SK-N-SH (cell line): ENCODE measurements at regions not wholly inside any gene's neighbourhood (a gene's known extent, or its start where the extent isn't known, plus 50 kb on each side); places are given as distances from the start of the nearest gene placed in this dataset.

Experiments used
- CTCF ChIA-PET: fragments of 300-600, 350-600 bp; formaldehyde crosslinking; extraction: SDS; loops from one replicate; lab custom pipeline; 2021; lab: Yijun Ruan, JAX
- POLR2A ChIA-PET: fragments of 350-600 bp; sonication (Branson Sonifier 250); formaldehyde crosslinking; extraction: SDS; loops from one replicate; lab custom pipeline; 2020; ENCODE audit warnings: antibody characterized with exemption, inconsistent platforms; lab: Yijun Ruan, JAX
- DNase-seq: peaks from one replicate; pipeline ENCODE4 v3.0.0; 2012
- H2AFZ ChIP-seq: fragments of 200-600 bp; sonication (generic); 2 replicates; pipeline ENCODE4 v1.8.1; 2016; ENCODE audit warnings: antibody characterized with exemption, mild to moderate bottlenecking, low read depth
- H3F3A ChIP-seq: fragments of 200-600 bp; sonication (generic); replicated peaks from 2 replicates; pipeline ENCODE3; 2016; ENCODE audit warnings: antibody characterized with exemption, mild to moderate bottlenecking; ENCODE audit not compliant: insufficient read depth
- H3K27ac ChIP-seq, 2 experiments: fragments of 200-500 bp in 1 of 2; fragments of 200-600 bp in 1 of 2; sonication (Bioruptor generic) in 1 of 2; sonication (generic), shearing (Covaris generic) in 1 of 2; 2 replicates each; pipeline versions ENCODE4 v1.5.1 to v1.6.1; 2014 to 2016; ENCODE audit warnings: low read depth in 2 of 2, inconsistent platforms in 1 of 2, low read length in 1 of 2, mild to moderate bottlenecking in 1 of 2, mixed read lengths in 1 of 2
- H3K27me3 ChIP-seq: fragments of 200-600 bp; sonication (generic), shearing (Covaris generic); 2 replicates; pipeline ENCODE4 v1.6.1; 2016; ENCODE audit warnings: mixed run types; ENCODE audit not compliant: insufficient read depth
- H3K36me3 ChIP-seq, 2 experiments: fragments of 200-500 bp in 1 of 2; fragments of 200-600 bp in 1 of 2; sonication (Bioruptor generic) in 1 of 2; sonication (generic) in 1 of 2; replicated peaks in 1 of 2; 2 replicates each; pipeline versions ENCODE3 to v1.5.1; 2014 to 2016; ENCODE audit warnings: low read length in 1 of 2, mild to moderate bottlenecking in 1 of 2; ENCODE audit not compliant: insufficient read depth in 2 of 2, control insufficient read depth in 1 of 2
- H3K4me1 ChIP-seq, 2 experiments: fragments of 200-500 bp in 1 of 2; fragments of 200-600 bp in 1 of 2; sonication (Bioruptor generic) in 1 of 2; sonication (generic), shearing (Covaris generic) in 1 of 2; 2 replicates each; pipeline versions ENCODE4 v1.5.1 to v1.6.1; 2014 to 2016; ENCODE audit warnings: low read depth in 1 of 2, low read length in 1 of 2, mixed run types in 1 of 2; ENCODE audit not compliant: insufficient read depth in 2 of 2, control insufficient read depth in 1 of 2
- H3K4me2 ChIP-seq: fragments of 200-600 bp; sonication (generic), shearing (Covaris generic); 2 replicates; pipeline ENCODE4 v1.6.1; 2017; ENCODE audit warnings: mixed run types
- H3K4me3 ChIP-seq, 2 experiments: fragments of 200-500 bp in 1 of 2; fragments of 200-600 bp in 1 of 2; sonication (Bioruptor generic) in 1 of 2; sonication (generic), shearing (Covaris generic) in 1 of 2; 2 replicates each; pipeline versions ENCODE4 v1.5.1 to v1.8.1; 2014 to 2016; ENCODE audit warnings: low read depth in 2 of 2, inconsistent platforms in 1 of 2, low read length in 1 of 2, mild to moderate bottlenecking in 1 of 2, mixed read lengths in 1 of 2, moderate library complexity in 1 of 2
- H3K79me2 ChIP-seq: fragments of 200-600 bp; sonication (generic); 2 replicates; pipeline ENCODE4 v1.8.1; 2017; ENCODE audit warnings: mild to moderate bottlenecking; ENCODE audit not compliant: insufficient read depth
- H3K9ac ChIP-seq: fragments of 200-600 bp; sonication (generic); 2 replicates; pipeline ENCODE4 v1.6.1; 2017; ENCODE audit warnings: mixed run types
- H3K9me2 ChIP-seq: fragments of 200-600 bp; sonication (generic); 2 replicates; pipeline ENCODE4 v1.6.1; 2017; ENCODE audit warnings: mixed run types
- H3K9me3 ChIP-seq: fragments of 200-600 bp; sonication (generic); 2 replicates; pipeline ENCODE4 v1.6.1; 2017; ENCODE audit warnings: mixed run types, mild to moderate bottlenecking, moderate library complexity
- H4K20me1 ChIP-seq: fragments of 200-600 bp; sonication (generic); 2 replicates; pipeline ENCODE4 v1.6.1; 2017; ENCODE audit warnings: mild to moderate bottlenecking, mixed run types; ENCODE audit not compliant: insufficient read depth
- CTCF ChIP-seq: fragments of 200-600 bp; sonication (generic); IDR thresholded peaks from 2 replicates; pipeline ENCODE4 v1.6.1; 2017; ENCODE audit warnings: antibody characterized with exemption, mild to moderate bottlenecking, moderate library complexity
- EP300 ChIP-seq, 2 experiments: IDR thresholded peaks; 2 replicates each; pipeline versions ENCODE4 v1.4.0 to v1.6.1; 2012; ENCODE audit warnings: borderline replicate concordance in 1 of 2, low read depth in 1 of 2, low read length in 1 of 2
- EZH2phosphoT487 ChIP-seq: fragments of 200-600 bp; sonication (generic); IDR thresholded peaks from 2 replicates; pipeline ENCODE4 v1.6.1; 2017; ENCODE audit warnings: low read depth, mixed run types, mild to moderate bottlenecking, antibody characterized with exemption, moderate library complexity, borderline replicate concordance
- FOSL2 ChIP-seq: IDR thresholded peaks from 2 replicates; pipeline ENCODE4 v1.4.0; 2012; ENCODE audit warnings: low read depth, mild to moderate bottlenecking, moderate library complexity, borderline replicate concordance
- GABPA ChIP-seq: IDR thresholded peaks from 2 replicates; pipeline ENCODE4 v1.4.0; 2012; ENCODE audit warnings: low read depth, mild to moderate bottlenecking
- GATA2 ChIP-seq: sonication (generic); formaldehyde crosslinking; IDR thresholded peaks from 2 replicates; pipeline ENCODE4 v1.5.0; 2020; ENCODE audit warnings: mild to moderate bottlenecking, missing genetic modification reagents
- MAX ChIP-seq: IDR thresholded peaks from 2 replicates; pipeline ENCODE4 v1.4.0; 2012; ENCODE audit warnings: low read depth
- NRF1 ChIP-seq: IDR thresholded peaks from 2 replicates; pipeline ENCODE4 v1.6.1; 2012; ENCODE audit warnings: low read depth, mild to moderate bottlenecking, low read length
- TAF1 ChIP-seq: IDR thresholded peaks from 2 replicates; pipeline ENCODE4 v1.6.1; 2012; ENCODE audit warnings: low read depth, mild to moderate bottlenecking, low read length, moderate library complexity, borderline replicate concordance
- TCF12 ChIP-seq: IDR thresholded peaks from 2 replicates; pipeline ENCODE4 v1.4.0; 2012
- USF2 ChIP-seq: fragments of 150-350 bp; IDR thresholded peaks from 2 replicates; pipeline ENCODE4 v1.6.1; 2017; ENCODE audit warnings: antibody characterized with exemption, low read length, low read depth, borderline replicate concordance
- WGBS: methylation state at CpG from one replicate; pipeline ENCODE4 v1.1.6; 2017; ENCODE audit warnings: low lambda C conversion rate; 5-methylcytosine and 5-hydroxymethylcytosine counted together

GRCh38 chr4:174086829-174087799, 196.4 kb downstream of the FBXO8 start:
- no peak overlapping the region for H3K4me3 ChIP-seq
- no peaks in the 10 kb centered on the region for H3K9me3 ChIP-seq
- H3K9ac ChIP-seq = no peak overlapping the region
- H3K9me2 ChIP-seq = no peaks in the 10 kb centered on the region
- POLR2A ChIA-PET = interaction anchor here (0.6 to 1.1 kb wide), 2 partner anchors 84 to 545 kb away, joined by 3 read pairs; no protein-coding TSS in a partner anchor
- no peak for TF ChIP-seq GABPA
- TF ChIP-seq EP300 (IDR thresholded peaks at IDR 0.05; ENCODE audit: borderline replicate concordance in 1 of 2, low read depth in 1 of 2, low read length in 1 of 2) = peak in 1 of 2 experiments; percentile 73; a peak in 1 of 4 replicates
- TF ChIP-seq, all 33 proteins: peak for 1
- H3K4me2 ChIP-seq = no peak overlapping the region
- peaks cover 0 to 15% of the 10 kb centered on the region in 2 experiments; a peak in 2 of 4 replicates for H3K4me1 ChIP-seq
- H3K79me2 ChIP-seq = no peaks in the 10 kb centered on the region
- no peak for DNase-seq
- H2AFZ ChIP-seq = no peak overlapping the region
- H3K27me3 ChIP-seq = no peaks in the 10 kb centered on the region
- H4K20me1 ChIP-seq = no peaks in the 10 kb centered on the region
- no peaks in the 10 kb centered on the region for H3K36me3 ChIP-seq
- 78% methylated on average over 14 of the region's 14 CpGs for WGBS
- no peaks in the 10 kb centered on the region for H3F3A ChIP-seq
- CTCF ChIA-PET = interaction anchor here (0.9 to 1.2 kb wide), 2 partner anchors 9 to 97 kb away, joined by 3 to 5 read pairs; no protein-coding TSS in a partner anchor
- H3K27ac ChIP-seq = peak overlapping the region in 1 of 2 experiments; percentile 75; a peak in 2 of 4 replicates

GRCh38 chr4:174084981-174085380, 198.5 kb downstream of the FBXO8 start:
- Histone ChIP-seq H3K36me3 (no peaks in the 10 kb centered on the region), H3K9me3 (no peaks in the 10 kb centered on the region), H4K20me1 (no peaks in the 10 kb centered on the region), H3K4me3 (no peak overlapping the region), H3K27ac (no peak overlapping the region; a peak in 1 of 4 replicates), H3K4me1 (peaks cover 0 to 15% of the 10 kb centered on the region in 2 experiments; a peak in 2 of 4 replicates), H3K4me2 (no peak overlapping the region), H2AFZ (no peak overlapping the region), H3K27me3 (no peaks in the 10 kb centered on the region), H3K9me2 (no peaks in the 10 kb centered on the region), H3F3A (no peaks in the 10 kb centered on the region), H3K9ac (no peak overlapping the region), H3K79me2 (no peaks in the 10 kb centered on the region)
- DNase-seq = no peak
- WGBS = 94% methylated on average over 2 of the region's 2 CpGs
- ChIA-PET CTCF (no interaction called here), POLR2A (no interaction called here)
- TF ChIP-seq GATA2 (CRISPR knock-in tag) = no peak
- no peak for TF ChIP-seq TAF1
- no peak for TF ChIP-seq EP300 (IDR thresholded peaks at IDR 0.05; ENCODE audit: borderline replicate concordance in 1 of 2, low read depth in 1 of 2, low read length in 1 of 2)

- Histone ChIP-seq H3K9ac (no peak overlapping the region), H3K27ac (no peak overlapping the region; a peak in 1 of 4 replicates), H3K36me3 (no peaks in the 10 kb centered on the region), H3F3A (no peaks in the 10 kb centered on the region), H3K9me2 (no peaks in the 10 kb centered on the region), H3K4me1 (peaks cover 0 to 12% of the 10 kb centered on the region in 2 experiments; a peak in 2 of 4 replicates), H3K27me3 (no peaks in the 10 kb centered on the region), H3K79me2 (no peaks in the 10 kb centered on the region), H2AFZ (peak overlapping the region; percentile 12; the same call in 1 of the 2 replicates), H3K4me3 (no peak overlapping the region), H3K4me2 (no peak overlapping the region), H4K20me1 (no peaks in the 10 kb centered on the region), H3K9me3 (no peaks in the 10 kb centered on the region)
- TF ChIP-seq MAX = no peak
- TF ChIP-seq FOSL2 = no peak
- no peak for TF ChIP-seq CTCF
- no peak for TF ChIP-seq EZH2phosphoT487
- no peak for TF ChIP-seq TCF12
- no peak for TF ChIP-seq USF2
- no peak for TF ChIP-seq NRF1
- no peak for TF ChIP-seq GATA2 (CRISPR knock-in tag)
- WGBS = 53% methylated on average over 1 of the region's 1 CpG
- ChIA-PET POLR2A (no interaction called here), CTCF (no interaction called here)
- no peak for DNase-seq
These were observed 198.9 kb downstream of the FBXO8 start for GRCh38 chr4:174084542-174084941.
